GM23338 (cell line): ENCODE measurements at regions not wholly inside any gene's neighbourhood (a gene's known extent, or its start where the extent isn't known, plus 50 kb on each side); places are given as distances from the start of the nearest gene placed in this dataset.

Experiments used
- ATAC-seq: fragments of 200-7000 bp; cut with Tn5 transposase; 3 replicates; pipeline ENCODE4 v1.9.1; 2020
- DNase-seq: peaks from one replicate; pipeline ENCODE4 v3.0.0-alpha.2; 2015; ENCODE audit warnings: low spot score
- H2AFZ ChIP-seq: fragments of 200-600 bp; sonication (generic); 2 replicates; pipeline ENCODE4 v1.8.0; 2016; ENCODE audit warnings: antibody characterized with exemption, mild to moderate bottlenecking, moderate library complexity
- H3F3A ChIP-seq: fragments of 200-600 bp; sonication (generic); replicated peaks from 2 replicates; pipeline ENCODE4 v1.8.0; 2017; ENCODE audit warnings: antibody characterized with exemption, mixed run types, low read depth
- H3K27ac ChIP-seq: fragments of 200-600 bp; sonication (generic); 2 replicates; pipeline ENCODE4 v1.6.1; 2016; ENCODE audit warnings: low read depth
- H3K27me3 ChIP-seq: fragments of 200-600 bp; sonication (generic); 2 replicates; pipeline ENCODE4 v1.8.0; 2016; ENCODE audit warnings: mild to moderate bottlenecking, mixed run types, moderate library complexity; ENCODE audit not compliant: insufficient read depth
- H3K36me3 ChIP-seq: fragments of 200-600 bp; sonication (generic); 2 replicates; pipeline ENCODE4 v1.8.0; 2016; ENCODE audit warnings: mild to moderate bottlenecking; ENCODE audit not compliant: insufficient read depth
- H3K4me1 ChIP-seq: fragments of 200-600 bp; sonication (generic); 2 replicates; pipeline ENCODE4 v1.8.0; 2016; ENCODE audit warnings: mild to moderate bottlenecking, moderate library complexity; ENCODE audit not compliant: insufficient read depth
- H3K4me2 ChIP-seq: fragments of 200-600 bp; sonication (generic); 2 replicates; pipeline ENCODE4 v1.7.1; 2017; ENCODE audit warnings: mixed run types
- H3K4me3 ChIP-seq: fragments of 200-600 bp; sonication (generic); 2 replicates; pipeline ENCODE4 v1.6.1; 2016; ENCODE audit warnings: mixed run types
- H3K79me2 ChIP-seq: fragments of 200-600 bp; sonication (generic); replicated peaks from 2 replicates; pipeline ENCODE4 v1.8.0; 2017; ENCODE audit warnings: mild to moderate bottlenecking; ENCODE audit not compliant: insufficient read depth
- H3K9me2 ChIP-seq: fragments of 200-600 bp; sonication (generic); 2 replicates; pipeline ENCODE4 v1.8.0; 2017; ENCODE audit not compliant: insufficient read depth
- H4K20me1 ChIP-seq: fragments of 200-600 bp; sonication (generic); replicated peaks from 2 replicates; pipeline ENCODE4 v1.8.0; 2017; ENCODE audit warnings: mild to moderate bottlenecking; ENCODE audit not compliant: insufficient read depth
- H3K27ac Mint-ChIP-seq: 2 replicates; pipeline ENCODE4 v1.8.0; 2020; ENCODE audit warnings: inconsistent platforms, mild to moderate bottlenecking, moderate library complexity, mixed read lengths
- H3K27me3 Mint-ChIP-seq: 3 replicates; pipeline ENCODE4 v1.8.0; 2022; ENCODE audit warnings: low read depth, mild to moderate bottlenecking, moderate library complexity, mixed read lengths, inconsistent platforms; ENCODE audit not compliant: insufficient read depth, poor library complexity
- H3K36me3 Mint-ChIP-seq: 3 replicates; pipeline ENCODE4 v1.8.0; 2021; ENCODE audit warnings: low read depth, mild to moderate bottlenecking, inconsistent platforms, moderate library complexity, mixed read lengths
- H3K4me1 Mint-ChIP-seq: 3 replicates; pipeline ENCODE4 v1.8.0; 2020; ENCODE audit warnings: mild to moderate bottlenecking, inconsistent platforms, mixed read lengths
- H3K4me3 Mint-ChIP-seq: 3 replicates; pipeline ENCODE4 v1.8.0; 2021; ENCODE audit warnings: moderate library complexity, mild to moderate bottlenecking, inconsistent platforms, mixed read lengths
- H3K9me3 Mint-ChIP-seq: 3 replicates; pipeline ENCODE4 v1.8.0; 2020; ENCODE audit warnings: moderate library complexity, mild to moderate bottlenecking, inconsistent platforms, mixed read lengths
- CTCF ChIP-seq, 2 experiments: fragments of 200-600 bp in 1 of 2; sonication (generic) in 1 of 2; conservative IDR thresholded peaks; 2 replicates each; pipeline versions ENCODE4 v1.5.1 to v1.6.1; 2016 to 2017; ENCODE audit warnings: antibody characterized with exemption in 2 of 2, low read depth in 2 of 2, mild to moderate bottlenecking in 2 of 2, moderate library complexity in 1 of 2
- ETS1 ChIP-seq: IDR thresholded peaks from 2 replicates; pipeline ENCODE4 v1.6.1; 2016; ENCODE audit warnings: antibody characterized with exemption
- EZH2phosphoT487 ChIP-seq: fragments of 200-600 bp; sonication (generic); IDR thresholded peaks from one replicate; pipeline ENCODE4 v1.8.1; 2018; ENCODE audit warnings: antibody characterized with exemption; ENCODE audit not compliant: unreplicated experiment
- JUNB ChIP-seq: IDR thresholded peaks from one replicate; pipeline ENCODE4 v1.6.1; 2016; ENCODE audit warnings: antibody characterized with exemption; ENCODE audit not compliant: unreplicated experiment
- NANOG ChIP-seq: IDR thresholded peaks from 2 replicates; pipeline ENCODE4 v1.6.1; 2016; ENCODE audit warnings: antibody characterized with exemption, borderline replicate concordance
- POLR2AphosphoS5 ChIP-seq: IDR thresholded peaks from 2 replicates; pipeline ENCODE4 v1.6.1; 2016; ENCODE audit warnings: antibody characterized with exemption, low read depth
- STAT1 ChIP-seq: IDR thresholded peaks from one replicate; pipeline ENCODE4 v1.6.1; 2016; ENCODE audit warnings: antibody characterized with exemption; ENCODE audit not compliant: unreplicated experiment
- ZNF462 ChIP-seq: fragments of 250-450 bp; sonication (Bioruptor Pico); IDR thresholded peaks from 2 replicates; pipeline ENCODE4 v1.5.0; 2020; ENCODE audit warnings: mild to moderate bottlenecking, moderate library complexity

DNA sequence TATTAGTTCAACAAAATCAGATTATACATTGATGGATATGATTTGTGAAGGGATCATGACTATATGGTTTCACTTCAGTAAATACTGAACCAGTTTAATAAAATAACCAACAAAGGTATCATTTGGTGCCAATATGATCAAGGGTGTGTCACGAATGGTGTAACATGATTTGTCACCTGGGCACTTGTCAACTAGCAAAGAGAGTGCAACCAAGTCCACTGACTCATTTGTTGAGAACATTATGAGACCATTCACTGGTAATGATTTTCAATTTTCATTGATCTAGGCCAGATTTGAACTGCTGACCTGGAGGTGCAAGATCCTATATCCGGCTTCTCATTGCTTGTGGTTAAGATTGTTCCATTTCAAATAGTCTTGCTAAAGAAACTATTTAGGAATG lies 1037.9 kb downstream of the ROBO2 start (continued):
- no peak for TF ChIP-seq ZNF462 (CRISPR knock-in tag)
- no peak for TF ChIP-seq JUNB
- TF ChIP-seq POLR2AphosphoS5 = no peak
- TF ChIP-seq ETS1 = no peak
- no peak for TF ChIP-seq STAT1

GRCh38 chr3:78079514-78079913 lies 1039.6 kb downstream of the ROBO2 start:
- no peak overlapping the region for H2AFZ ChIP-seq
- H3K9me3 Mint-ChIP-seq = no peaks in the 10 kb centered on the region
- no peaks in the 10 kb centered on the region for H3F3A ChIP-seq
- no peak overlapping the region for H3K4me2 ChIP-seq
- no peak overlapping the region for H3K27ac Mint-ChIP-seq
- H3K4me3 Mint-ChIP-seq = no peak overlapping the region
- no peaks in the 10 kb centered on the region for H4K20me1 ChIP-seq
- H3K36me3 ChIP-seq = no peaks in the 10 kb centered on the region
- no peaks in the 10 kb centered on the region for H3K27me3 ChIP-seq
- H3K9me2 ChIP-seq = no peaks in the 10 kb centered on the region
- H3K27ac ChIP-seq = no peak overlapping the region
- ATAC-seq (no peak), DNase-seq (no peak)
- no peaks in the 10 kb centered on the region for H3K79me2 ChIP-seq
- no peaks in the 10 kb centered on the region for H3K4me1 Mint-ChIP-seq
- H3K4me1 ChIP-seq = no peaks in the 10 kb centered on the region
- H3K4me3 ChIP-seq = no peak overlapping the region
- H3K27me3 Mint-ChIP-seq = no peaks in the 10 kb centered on the region
- no peaks in the 10 kb centered on the region; the same call in 2 of the 3 replicates for H3K36me3 Mint-ChIP-seq
- no peak for TF ChIP-seq CTCF (conservative IDR thresholded peaks at IDR 0.05; ENCODE audit: low read depth in 2 of 2)
- TF ChIP-seq NANOG = no peak
- no peak for TF ChIP-seq EZH2phosphoT487
- TF ChIP-seq ETS1 = no peak
